ENCODE measurements at regions not wholly inside any gene's neighbourhood (a gene's known extent, or its start where the extent isn't known, plus 50 kb on each side); places are given as distances from the start of the nearest gene placed in this dataset.

DNA sequence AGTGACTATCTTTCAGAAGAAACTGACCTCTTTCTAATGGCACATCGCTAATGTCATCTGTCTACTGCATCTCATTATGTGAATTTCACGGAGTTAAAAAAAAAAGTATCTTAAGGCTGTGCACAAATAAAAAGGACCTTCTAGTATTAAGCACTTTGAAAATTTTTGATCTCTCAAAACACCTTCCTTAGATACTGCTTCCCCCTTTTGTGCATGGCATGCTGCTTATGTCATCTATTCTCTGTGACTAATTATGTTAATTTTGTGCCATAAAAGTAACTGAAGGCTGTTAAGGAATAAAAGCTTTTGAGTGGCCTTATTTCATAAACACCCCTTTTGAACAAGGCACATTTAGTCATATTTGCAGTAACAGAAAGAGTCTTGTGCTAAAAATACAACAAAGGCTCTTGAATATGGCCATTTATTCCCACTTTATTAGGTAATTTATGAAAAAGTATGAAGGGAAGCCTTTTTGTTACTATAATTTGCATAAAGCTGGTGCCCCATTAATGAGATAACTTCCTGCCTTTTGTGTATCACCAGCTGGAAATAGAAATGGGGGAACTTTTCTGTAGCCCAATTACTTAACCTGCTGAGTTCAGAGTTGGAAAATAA lies 1412.0 kb upstream of the ZEB2 start:
- TF ChIP-seq, protein P1, sequence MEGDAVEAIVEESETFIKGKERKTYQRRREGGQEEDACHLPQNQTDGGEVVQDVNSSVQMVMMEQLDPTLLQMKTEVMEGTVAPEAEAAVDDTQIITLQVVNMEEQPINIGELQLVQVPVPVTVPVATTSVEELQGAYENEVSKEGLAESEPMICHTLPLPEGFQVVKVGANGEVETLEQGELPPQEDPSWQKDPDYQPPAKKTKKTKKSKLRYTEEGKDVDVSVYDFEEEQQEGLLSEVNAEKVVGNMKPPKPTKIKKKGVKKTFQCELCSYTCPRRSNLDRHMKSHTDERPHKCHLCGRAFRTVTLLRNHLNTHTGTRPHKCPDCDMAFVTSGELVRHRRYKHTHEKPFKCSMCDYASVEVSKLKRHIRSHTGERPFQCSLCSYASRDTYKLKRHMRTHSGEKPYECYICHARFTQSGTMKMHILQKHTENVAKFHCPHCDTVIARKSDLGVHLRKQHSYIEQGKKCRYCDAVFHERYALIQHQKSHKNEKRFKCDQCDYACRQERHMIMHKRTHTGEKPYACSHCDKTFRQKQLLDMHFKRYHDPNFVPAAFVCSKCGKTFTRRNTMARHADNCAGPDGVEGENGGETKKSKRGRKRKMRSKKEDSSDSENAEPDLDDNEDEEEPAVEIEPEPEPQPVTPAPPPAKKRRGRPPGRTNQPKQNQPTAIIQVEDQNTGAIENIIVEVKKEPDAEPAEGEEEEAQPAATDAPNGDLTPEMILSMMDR (IDR thresholded peaks at IDR 0.05): no peak
- no peak for TF ChIP-seq POLR2A (IDR thresholded peaks at IDR 0.05)

All from testis (tissue), 2 donors.